Nephron progenitor cell (in vitro differentiated cells): ENCODE measurements at regions not wholly inside any gene's neighbourhood (a gene's known extent, or its start where the extent isn't known, plus 50 kb on each side); places are given as distances from the start of the nearest gene placed in this dataset.
"Not testable (repeated sequence)": the region's sequence is repeated elsewhere in the genome, so short reads cannot be mapped to it uniquely, and the experiment has no call there.

Source experiments
- DNase-seq: peaks from one replicate; pipeline ENCODE4 v3.0.0; 2021
- H3K27ac Mint-ChIP-seq: 2 replicates; pipeline ENCODE4 v1.8.0; 2021; ENCODE audit warnings: mild to moderate bottlenecking, moderate library complexity, mixed read lengths
- H3K27me3 Mint-ChIP-seq: 2 replicates; pipeline ENCODE4 v1.8.0; 2021; ENCODE audit warnings: mild to moderate bottlenecking, low read depth, mixed read lengths; ENCODE audit not compliant: poor library complexity
- H3K36me3 Mint-ChIP-seq: 2 replicates; pipeline ENCODE4 v1.8.0; 2021; ENCODE audit warnings: low read depth, mixed read lengths
- H3K4me1 Mint-ChIP-seq: 2 replicates; pipeline ENCODE4 v1.8.0; 2021; ENCODE audit warnings: mixed read lengths
- H3K4me3 Mint-ChIP-seq: 2 replicates; pipeline ENCODE4 v1.8.0; 2021; ENCODE audit warnings: mild to moderate bottlenecking, moderate library complexity, mixed read lengths
- H3K9me3 Mint-ChIP-seq: 2 replicates; pipeline ENCODE4 v1.8.0; 2021; ENCODE audit warnings: mild to moderate bottlenecking, moderate library complexity, mixed read lengths
- TF ChIP-seq, protein P1 (sequence below): fragments of 200-600 bp; sonication (generic); IDR thresholded peaks from 2 replicates; pipeline ENCODE4 v1.5.0; 2021; ENCODE audit warnings: antibody characterized with exemption

DNA sequence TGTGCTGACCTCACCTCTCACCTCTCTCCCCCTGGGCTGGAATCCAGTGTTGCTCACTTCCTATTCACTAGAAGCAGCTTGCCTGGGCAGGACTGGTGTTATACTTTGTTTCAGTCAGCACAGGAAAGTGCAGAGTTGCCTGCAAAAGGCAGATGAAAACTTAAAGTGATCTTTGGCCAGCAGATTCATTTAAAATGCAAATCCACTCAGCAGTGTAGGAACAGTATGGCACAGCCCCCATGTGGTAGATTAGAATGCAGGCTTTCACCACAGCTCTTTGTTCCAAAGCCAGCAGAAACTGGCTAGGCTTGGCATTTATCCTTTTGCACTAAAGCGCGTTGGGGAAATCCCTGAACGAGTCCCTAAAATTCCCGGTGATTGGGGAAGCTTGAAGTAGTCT, 301.2 kb downstream of the OR4C45 start:
- peaks cover 91% of the 10 kb centered on the region for H3K9me3 Mint-ChIP-seq
- TF ChIP-seq, protein P1, sequence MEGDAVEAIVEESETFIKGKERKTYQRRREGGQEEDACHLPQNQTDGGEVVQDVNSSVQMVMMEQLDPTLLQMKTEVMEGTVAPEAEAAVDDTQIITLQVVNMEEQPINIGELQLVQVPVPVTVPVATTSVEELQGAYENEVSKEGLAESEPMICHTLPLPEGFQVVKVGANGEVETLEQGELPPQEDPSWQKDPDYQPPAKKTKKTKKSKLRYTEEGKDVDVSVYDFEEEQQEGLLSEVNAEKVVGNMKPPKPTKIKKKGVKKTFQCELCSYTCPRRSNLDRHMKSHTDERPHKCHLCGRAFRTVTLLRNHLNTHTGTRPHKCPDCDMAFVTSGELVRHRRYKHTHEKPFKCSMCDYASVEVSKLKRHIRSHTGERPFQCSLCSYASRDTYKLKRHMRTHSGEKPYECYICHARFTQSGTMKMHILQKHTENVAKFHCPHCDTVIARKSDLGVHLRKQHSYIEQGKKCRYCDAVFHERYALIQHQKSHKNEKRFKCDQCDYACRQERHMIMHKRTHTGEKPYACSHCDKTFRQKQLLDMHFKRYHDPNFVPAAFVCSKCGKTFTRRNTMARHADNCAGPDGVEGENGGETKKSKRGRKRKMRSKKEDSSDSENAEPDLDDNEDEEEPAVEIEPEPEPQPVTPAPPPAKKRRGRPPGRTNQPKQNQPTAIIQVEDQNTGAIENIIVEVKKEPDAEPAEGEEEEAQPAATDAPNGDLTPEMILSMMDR = no peak
- H3K27ac Mint-ChIP-seq = no peak overlapping the region
- no peaks in the 10 kb centered on the region for H3K4me1 Mint-ChIP-seq
- H3K36me3 Mint-ChIP-seq = no peaks in the 10 kb centered on the region
- no peak for DNase-seq
- H3K4me3 Mint-ChIP-seq = no peak overlapping the region
- H3K27me3 Mint-ChIP-seq = no peaks in the 10 kb centered on the region

DNA sequence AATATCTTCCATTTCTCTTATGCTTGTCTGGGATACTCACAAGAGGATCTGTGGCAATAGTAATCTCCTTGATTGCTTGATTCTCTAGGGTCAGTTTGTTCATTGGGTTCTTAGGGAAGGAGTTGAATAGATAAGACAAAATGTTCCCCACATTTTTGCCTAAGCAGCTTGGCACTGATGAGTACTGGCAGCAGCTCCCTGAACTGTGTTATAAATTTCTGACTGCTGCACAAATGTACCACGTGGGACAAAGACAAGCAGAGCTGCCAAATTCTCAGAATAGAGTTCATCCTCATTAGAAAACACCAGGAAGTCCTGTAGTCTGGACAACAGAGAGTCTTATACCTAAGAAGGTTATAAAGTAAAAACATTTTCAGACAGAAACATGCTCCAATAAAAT, 304.8 kb downstream of the OR4C45 start:
- not testable (repeated sequence) for H3K27me3 Mint-ChIP-seq, H3K4me1 Mint-ChIP-seq, H3K27ac Mint-ChIP-seq, H3K36me3 Mint-ChIP-seq, H3K4me3 Mint-ChIP-seq, DNase-seq
- H3K9me3 Mint-ChIP-seq = peaks cover 83% of the 10 kb centered on the region

DNA sequence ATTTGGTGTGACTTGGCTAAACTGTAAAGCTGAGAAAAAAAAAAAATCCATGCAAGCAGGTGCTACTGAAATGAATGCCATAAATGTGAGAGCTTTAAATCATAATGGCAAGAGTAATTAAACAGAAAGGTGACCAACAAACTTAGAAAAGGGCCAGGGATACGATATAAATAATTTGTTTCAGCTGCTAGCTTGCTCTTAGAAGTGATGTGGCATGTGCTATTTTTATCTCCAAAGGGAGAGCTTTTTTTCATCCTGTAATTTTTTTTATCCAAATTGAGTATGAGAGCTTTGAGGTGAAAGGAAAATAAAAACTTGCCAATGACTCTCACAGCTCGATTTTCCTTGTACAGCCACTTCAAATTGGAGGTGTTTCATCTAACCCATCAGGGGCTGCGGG, 315.3 kb downstream of the OR4C45 start:
- not testable (repeated sequence) for H3K9me3 Mint-ChIP-seq, H3K27me3 Mint-ChIP-seq, H3K27ac Mint-ChIP-seq, H3K4me3 Mint-ChIP-seq, DNase-seq, H3K36me3 Mint-ChIP-seq, H3K4me1 Mint-ChIP-seq

DNA sequence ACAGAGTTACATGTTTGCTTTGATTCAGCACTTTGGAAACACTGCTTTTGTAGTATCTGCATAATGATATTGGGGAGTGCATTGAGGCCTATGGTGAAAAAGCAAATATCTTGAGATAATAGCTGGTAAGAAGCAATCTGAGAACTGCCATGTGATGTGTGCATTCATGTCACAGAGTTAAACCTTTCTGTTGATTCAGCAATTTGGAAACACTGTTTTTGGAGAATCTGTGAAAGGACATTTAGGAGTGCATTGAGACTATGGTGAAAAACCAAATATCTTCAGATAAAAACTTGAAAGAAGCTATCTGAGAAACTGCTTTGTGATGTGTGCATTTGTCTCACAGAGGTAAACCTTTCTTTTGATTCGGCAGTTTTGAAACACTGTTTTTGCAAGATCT, 346.8 kb downstream of the OR4C45 start:
- Mint-ChIP-seq H3K36me3 (no peaks in the 10 kb centered on the region), H3K27me3 (no peaks in the 10 kb centered on the region), H3K9me3 (peaks cover 84% of the 10 kb centered on the region), H3K27ac (no peak overlapping the region), H3K4me1 (no peaks in the 10 kb centered on the region), H3K4me3 (no peak overlapping the region)
- TF ChIP-seq, protein P1 = no peak
- DNase-seq = no peak

DNA sequence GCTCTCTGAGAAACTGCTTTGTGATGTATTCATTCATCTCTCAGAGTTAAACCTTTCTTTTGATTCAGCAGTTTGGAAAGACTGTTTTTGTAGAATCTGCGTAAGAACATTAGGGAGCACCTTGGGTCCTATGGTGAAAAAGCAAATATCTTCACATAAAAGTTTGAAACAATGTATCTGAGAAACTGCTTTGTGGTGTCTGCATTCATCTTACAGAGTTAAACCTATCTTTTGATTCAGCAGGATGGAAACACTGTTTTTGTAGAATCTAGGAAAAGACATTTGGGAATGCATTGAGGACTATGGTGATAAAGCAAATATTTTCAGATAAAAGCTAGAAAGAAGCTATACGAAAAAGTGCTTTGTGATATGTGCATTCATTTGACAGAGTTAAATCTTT, 361.3 kb downstream of the OR4C45 start:
- TF ChIP-seq, protein P1 = no peak
- Mint-ChIP-seq H3K4me3 (no peak overlapping the region), H3K27ac (no peak overlapping the region), H3K27me3 (peaks cover 2% of the 10 kb centered on the region), H3K36me3 (no peaks in the 10 kb centered on the region), H3K9me3 (peaks cover 95% of the 10 kb centered on the region), H3K4me1 (no peaks in the 10 kb centered on the region)
- DNase-seq = no peak

DNA sequence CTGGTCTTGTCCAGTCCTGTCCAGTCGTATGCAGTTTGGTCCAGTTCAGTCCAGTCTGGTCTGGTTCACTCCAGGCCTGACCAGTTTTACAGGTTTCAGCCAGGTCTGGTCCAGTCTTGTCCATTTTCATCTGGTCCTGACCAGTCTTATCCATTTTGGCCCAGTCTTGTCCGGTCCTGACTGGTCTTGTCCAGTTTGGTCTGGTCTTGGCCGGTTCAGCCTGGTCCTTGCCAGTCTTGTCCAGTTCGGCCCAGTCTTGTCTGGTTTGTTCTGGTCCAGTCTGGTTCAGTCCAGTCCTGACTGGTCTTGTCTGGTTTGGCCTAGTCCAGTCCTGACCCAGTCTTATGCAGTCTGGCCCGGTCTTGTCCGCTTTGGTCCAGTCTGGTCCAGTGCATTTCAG, 380.2 kb downstream of the OR4C45 start:
- TF ChIP-seq, protein P1 = no peak

DNA sequence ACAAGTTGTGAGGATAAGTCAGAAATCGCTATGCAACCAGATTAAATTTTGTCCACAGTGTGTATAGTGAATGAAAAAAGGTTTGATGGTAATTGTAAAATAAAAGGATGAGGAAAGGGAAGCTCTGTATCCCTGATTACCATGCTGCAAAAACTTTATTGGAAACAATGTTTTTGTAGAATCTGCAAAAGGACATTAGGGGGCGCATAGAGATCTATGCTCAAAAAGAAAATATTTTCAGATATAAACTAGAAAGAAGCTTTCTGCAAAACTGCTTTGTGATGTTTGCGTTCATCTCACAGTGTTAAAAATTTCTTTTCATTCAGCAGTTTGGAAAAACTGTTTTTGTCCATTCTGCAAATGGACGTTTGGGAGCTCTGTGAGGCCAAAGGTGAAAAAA, 390.5 kb downstream of the OR4C45 start:
- TF ChIP-seq, protein P1 = no peak
- Mint-ChIP-seq H3K9me3 (peaks cover 26% of the 10 kb centered on the region), H3K4me3 (no peak overlapping the region), H3K27ac (no peak overlapping the region), H3K36me3 (no peaks in the 10 kb centered on the region), H3K4me1 (no peaks in the 10 kb centered on the region), H3K27me3 (no peaks in the 10 kb centered on the region)
- DNase-seq = no peak

More for the DNA sequence above, 380.2 kb downstream of the OR4C45 start:
- peaks cover 4% of the 10 kb centered on the region for H3K36me3 Mint-ChIP-seq
- H3K9me3 Mint-ChIP-seq = peaks cover 94% of the 10 kb centered on the region
- no peaks in the 10 kb centered on the region for H3K27me3 Mint-ChIP-seq
- H3K27ac Mint-ChIP-seq = no peak overlapping the region
- no peaks in the 10 kb centered on the region for H3K4me1 Mint-ChIP-seq
- no peak for DNase-seq
- no peak overlapping the region for H3K4me3 Mint-ChIP-seq
